Erythroblast (primary cell): ENCODE measurements at regions not wholly inside any gene's neighbourhood (a gene's known extent, or its start where the extent isn't known, plus 50 kb on each side); places are given as distances from the start of the nearest gene placed in this dataset.

ENCODE experiments used
- GATA1 ChIP-seq: IDR thresholded peaks from 2 replicates; pipeline ENCODE4 v1.6.1; 2011; ENCODE audit warnings: low read depth, mild to moderate bottlenecking, control low read depth, low read length, moderate library complexity
- POLR2A ChIP-seq: IDR thresholded peaks from 2 replicates; pipeline ENCODE4 v1.6.1; 2011; ENCODE audit warnings: mild to moderate bottlenecking, low read length

- TF ChIP-seq POLR2A = no peak
- no peak for TF ChIP-seq GATA1
Observed at GRCh38 chr2:117055499-117056375, 758.8 kb upstream of the DDX18 start.
